ENCODE measurements at regions not wholly inside any gene's neighbourhood (a gene's known extent, or its start where the extent isn't known, plus 50 kb on each side); places are given as distances from the start of the nearest gene placed in this dataset.

DNA sequence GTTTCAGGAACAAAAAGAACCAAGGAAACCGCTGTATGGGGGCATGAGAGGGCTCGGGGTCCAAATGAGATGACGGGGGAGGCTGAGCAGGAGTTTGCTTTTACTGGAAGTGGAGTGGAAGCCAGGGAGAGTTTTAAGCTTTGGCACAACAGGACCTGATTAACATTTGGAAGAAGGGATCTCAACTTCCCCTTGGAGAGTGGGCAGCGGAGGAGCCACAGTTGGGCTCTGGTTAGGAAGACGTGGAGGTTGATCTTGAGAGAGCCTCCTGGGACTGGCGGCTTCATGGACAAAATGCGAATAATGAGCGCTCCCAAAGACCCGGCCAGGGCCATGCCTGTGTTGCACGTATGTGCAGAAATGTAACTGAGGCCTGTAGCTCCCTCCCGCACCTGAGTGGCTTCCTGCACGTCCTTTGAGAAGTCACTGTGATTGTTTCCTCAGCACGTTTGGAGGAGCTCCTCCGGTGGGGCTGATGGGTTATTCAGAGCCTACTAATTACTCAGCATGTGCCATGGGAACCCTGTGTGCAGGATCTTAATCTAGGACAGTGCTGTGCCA lies 595.3 kb upstream of the MGMT start:
- Mint-ChIP-seq H3K27me3 (peaks cover 4% of the 10 kb centered on the region), H3K4me3 (no peak overlapping the region), H3K9me3 (peaks cover 5% of the 10 kb centered on the region), H3K27ac (no peak overlapping the region), H3K4me1 (ENCODE audit: unreplicated experiment) (peaks cover 7% of the 10 kb centered on the region), H3K36me3 (no peaks in the 10 kb centered on the region)
- peak; percentile 47 for DNase-seq (ENCODE audit: extremely low spot score, unreplicated experiment)
- TF ChIP-seq, protein P1, sequence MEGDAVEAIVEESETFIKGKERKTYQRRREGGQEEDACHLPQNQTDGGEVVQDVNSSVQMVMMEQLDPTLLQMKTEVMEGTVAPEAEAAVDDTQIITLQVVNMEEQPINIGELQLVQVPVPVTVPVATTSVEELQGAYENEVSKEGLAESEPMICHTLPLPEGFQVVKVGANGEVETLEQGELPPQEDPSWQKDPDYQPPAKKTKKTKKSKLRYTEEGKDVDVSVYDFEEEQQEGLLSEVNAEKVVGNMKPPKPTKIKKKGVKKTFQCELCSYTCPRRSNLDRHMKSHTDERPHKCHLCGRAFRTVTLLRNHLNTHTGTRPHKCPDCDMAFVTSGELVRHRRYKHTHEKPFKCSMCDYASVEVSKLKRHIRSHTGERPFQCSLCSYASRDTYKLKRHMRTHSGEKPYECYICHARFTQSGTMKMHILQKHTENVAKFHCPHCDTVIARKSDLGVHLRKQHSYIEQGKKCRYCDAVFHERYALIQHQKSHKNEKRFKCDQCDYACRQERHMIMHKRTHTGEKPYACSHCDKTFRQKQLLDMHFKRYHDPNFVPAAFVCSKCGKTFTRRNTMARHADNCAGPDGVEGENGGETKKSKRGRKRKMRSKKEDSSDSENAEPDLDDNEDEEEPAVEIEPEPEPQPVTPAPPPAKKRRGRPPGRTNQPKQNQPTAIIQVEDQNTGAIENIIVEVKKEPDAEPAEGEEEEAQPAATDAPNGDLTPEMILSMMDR (conservative IDR thresholded peaks at IDR 0.05) = no peak

GRCh38 chr10:128873411-128874054 lies 593.5 kb upstream of the MGMT start:
- Mint-ChIP-seq H3K4me3 (no peak overlapping the region), H3K36me3 (no peaks in the 10 kb centered on the region)

GRCh38 chr10:128874331-128874730 lies 592.7 kb upstream of the MGMT start:
- Mint-ChIP-seq H3K4me3 (no peak overlapping the region), H3K27me3 (peaks cover 7% of the 10 kb centered on the region), H3K27ac (no peak overlapping the region), H3K4me1 (ENCODE audit: unreplicated experiment) (no peaks in the 10 kb centered on the region), H3K9me3 (no peaks in the 10 kb centered on the region), H3K36me3 (no peaks in the 10 kb centered on the region)
- no peak for DNase-seq (ENCODE audit: extremely low spot score, unreplicated experiment)
- TF ChIP-seq, protein P1 (conservative IDR thresholded peaks at IDR 0.05) = no peak

More at GRCh38 chr10:128873411-128874054, 593.5 kb upstream of the MGMT start:
- TF ChIP-seq, protein P1 (conservative IDR thresholded peaks at IDR 0.05) = no peak
- Mint-ChIP-seq H3K9me3 (no peaks in the 10 kb centered on the region), H3K4me1 (ENCODE audit: unreplicated experiment) (no peaks in the 10 kb centered on the region), H3K27ac (no peak overlapping the region), H3K27me3 (peaks cover 7% of the 10 kb centered on the region)
- DNase-seq (ENCODE audit: extremely low spot score, unreplicated experiment) = no peak

DNA sequence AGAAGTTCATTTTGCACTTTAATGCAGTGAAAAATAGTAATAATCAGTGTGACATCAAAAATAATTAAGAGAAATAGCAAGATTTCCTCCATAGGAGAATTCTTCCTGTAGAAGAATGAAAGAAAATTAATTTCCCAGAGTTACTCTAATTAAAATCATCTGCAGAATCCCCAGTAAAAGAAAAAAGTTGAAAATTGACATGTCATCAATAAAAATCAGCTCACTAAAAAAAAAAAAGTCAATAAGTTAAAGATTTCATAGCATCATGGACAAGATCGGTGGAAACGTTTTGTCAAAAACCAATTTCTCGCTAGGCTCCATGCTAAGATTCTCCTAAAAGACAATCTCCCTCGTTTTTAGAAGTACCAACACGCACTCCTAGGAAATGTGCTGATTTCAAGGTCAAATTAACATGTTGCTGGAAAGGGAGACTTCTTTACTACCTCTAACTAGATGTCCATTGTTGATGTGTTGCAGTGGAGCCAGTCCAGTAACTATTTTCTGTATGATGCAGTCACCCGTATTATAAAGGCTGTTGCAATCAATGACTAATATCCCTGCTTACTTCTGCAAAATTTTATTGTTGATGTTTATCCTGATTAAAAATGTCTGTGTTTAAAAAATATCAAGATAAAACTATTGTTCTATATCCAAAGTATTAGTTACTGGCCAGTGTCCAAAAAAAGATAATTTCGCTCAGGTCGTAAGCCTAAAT lies 591.9 kb upstream of the MGMT start:
- no peak for DNase-seq (ENCODE audit: extremely low spot score, unreplicated experiment)
- Mint-ChIP-seq H3K27ac (no peak overlapping the region), H3K4me1 (ENCODE audit: unreplicated experiment) (no peaks in the 10 kb centered on the region), H3K36me3 (no peaks in the 10 kb centered on the region), H3K9me3 (no peaks in the 10 kb centered on the region), H3K27me3 (peaks cover 7% of the 10 kb centered on the region), H3K4me3 (no peak overlapping the region)
- TF ChIP-seq, protein P1 (conservative IDR thresholded peaks at IDR 0.05) = no peak

DNA sequence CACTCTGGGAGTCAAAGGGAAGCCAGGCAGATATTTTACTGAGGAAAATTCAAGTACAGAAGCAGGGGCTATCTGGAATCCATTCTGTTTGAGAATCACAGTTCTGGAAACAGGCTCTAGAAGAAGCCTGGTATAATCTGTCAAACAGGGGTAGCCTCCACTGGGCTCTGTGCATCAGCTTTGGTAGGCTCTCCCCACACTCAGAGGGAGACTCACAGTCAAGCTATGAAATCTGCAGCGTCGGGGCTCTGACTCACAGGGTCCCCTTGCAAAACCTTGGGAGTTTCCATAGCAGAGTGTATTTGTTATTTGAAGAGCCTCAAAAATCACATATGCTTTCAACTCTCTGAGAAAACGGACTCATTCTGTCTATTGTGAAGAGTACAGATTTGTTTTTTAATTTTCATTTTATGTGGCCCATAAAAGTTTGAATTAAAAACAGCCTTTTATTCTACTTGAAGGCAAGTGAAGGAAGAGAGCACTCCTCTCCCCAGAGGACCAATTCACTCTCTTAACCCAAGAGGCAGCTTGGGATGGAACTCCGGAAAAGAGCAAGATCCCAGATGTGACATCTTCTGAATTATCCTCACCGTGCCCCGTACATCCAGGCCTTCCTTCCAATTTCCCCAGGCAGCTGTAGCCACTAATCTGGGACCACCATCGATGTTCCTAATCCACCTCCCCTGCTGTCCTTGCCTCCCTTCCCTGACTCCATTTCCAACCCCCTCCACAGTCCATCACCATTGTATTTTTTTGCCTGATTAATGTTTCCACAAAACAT lies 590.9 kb upstream of the MGMT start:
- no peaks in the 10 kb centered on the region for H3K4me1 Mint-ChIP-seq (ENCODE audit: unreplicated experiment)
- DNase-seq (ENCODE audit: extremely low spot score, unreplicated experiment) = peak; percentile 18
- no peak overlapping the region for H3K4me3 Mint-ChIP-seq
- H3K9me3 Mint-ChIP-seq = no peaks in the 10 kb centered on the region
- TF ChIP-seq, protein P1 (conservative IDR thresholded peaks at IDR 0.05) = no peak
- H3K36me3 Mint-ChIP-seq = no peaks in the 10 kb centered on the region
- peaks cover 11% of the 10 kb centered on the region for H3K27me3 Mint-ChIP-seq
- H3K27ac Mint-ChIP-seq = no peak overlapping the region

Measured in type B pancreatic cell (in vitro differentiated cells).